ENCODE measurements at regions not wholly inside any gene's neighbourhood (a gene's known extent, or its start where the extent isn't known, plus 50 kb on each side); places are given as distances from the start of the nearest gene placed in this dataset.

GRCh38 chr12:13340149-13340548 lies 143.6 kb downstream of the EMP1 start:
- no peak overlapping the region for H3K4me2 ChIP-seq (ENCODE audit: low read depth, low read length)
- DNase-seq (ENCODE audit: low spot score): no peak
- POLR2A ChIA-PET: no interaction called here
- FAIRE-seq: no peak
- intact Hi-C loops (cut with micrococcal nuclease; ENCODE audit: unreplicated experiment) (no loop called here), in situ Hi-C loops (cut with HindIII; ENCODE audit: extremely low pct_ligation_motif_present, low pct_unique_long_range_greater_than_20kb) (no loop called here)
- H2AFZ ChIP-seq (ENCODE audit: low read length): no peak overlapping the region
- 0% methylated on average over 1 of the region's 1 CpG for WGBS (ENCODE audit: low lambda C conversion rate)
- no peaks in the 10 kb centered on the region for H4K20me1 ChIP-seq (ENCODE audit: insufficient read depth, low read length)
- CTCF ChIA-PET (ENCODE audit: low intra/inter-chr PET ratio, low total read pairs): no interaction called here
- no peaks in the 10 kb centered on the region for H3K9me3 ChIP-seq (ENCODE audit: low read length)
- no peaks in the 10 kb centered on the region for H3K79me2 ChIP-seq (ENCODE audit: insufficient read depth, low read length)
- ATAC-seq: no peak
- no TSS peak for BruUV-seq (replicated peaks)
- H3K4me3 ChIP-seq (replicated peaks in 1 of 3; ENCODE audit: insufficient read depth in 1 of 3, low read depth in 2 of 3, low read length in 3 of 3): no peak overlapping the region
- H3K4me1 ChIP-seq (ENCODE audit: insufficient read depth, low read length): no peaks in the 10 kb centered on the region
- no peak overlapping the region for H3K27ac ChIP-seq (ENCODE audit: extremely low read length, insufficient read depth, low read length)
- no peak overlapping the region for H3K9ac ChIP-seq (ENCODE audit: insufficient read depth, low read depth, low read length)
- H3K27me3 ChIP-seq (ENCODE audit: control insufficient read depth in 1 of 2, insufficient read depth in 2 of 2, low read length in 2 of 2): peaks cover 0 to 4% of the 10 kb centered on the region in 2 experiments; a peak in 1 of 5 replicates
- H3K36me3 ChIP-seq (replicated peaks in 1 of 2; ENCODE audit: control insufficient read depth in 1 of 2, insufficient read depth in 2 of 2, low read length in 2 of 2): no peaks in the 10 kb centered on the region
- TF ChIP-seq HNF1B (CRISPR knock-in tag; IDR thresholded peaks at IDR 0.05) (no peak), KDM4B (CRISPR knock-in tag; IDR thresholded peaks at IDR 0.05) (no peak), ZBTB8A (CRISPR knock-in tag; IDR thresholded peaks at IDR 0.05; ENCODE audit: borderline replicate concordance, low read depth) (no peak), CC2D1A (CRISPR knock-in tag; IDR thresholded peaks at IDR 0.05) (no peak), ZNF224 (CRISPR knock-in tag; IDR thresholded peaks at IDR 0.05) (no peak), U2AF1 (optimal IDR thresholded peaks at IDR 0.05; ENCODE audit: low read depth, low read length) (no peak), FOSL2 (CRISPR knock-in tag; IDR thresholded peaks at IDR 0.05) (no peak), ZNF569 (CRISPR knock-in tag; IDR thresholded peaks at IDR 0.05; ENCODE audit: borderline replicate concordance) (no peak), KMT2B (CRISPR knock-in tag; IDR thresholded peaks at IDR 0.05) (no peak), ZNF652 (CRISPR knock-in tag; IDR thresholded peaks at IDR 0.05; ENCODE audit: borderline replicate concordance, low read depth) (no peak), ZNF781 (CRISPR knock-in tag; IDR thresholded peaks at IDR 0.05; ENCODE audit: borderline replicate concordance, not compliant biosample characterization) (no peak), ZNF460 (CRISPR knock-in tag; IDR thresholded peaks at IDR 0.05; ENCODE audit: borderline replicate concordance) (no peak), ZBTB40 (IDR thresholded peaks at IDR 0.05) (no peak), ZBTB40 (CRISPR knock-in tag; IDR thresholded peaks at IDR 0.05) (no peak), NRL (CRISPR knock-in tag; IDR thresholded peaks at IDR 0.05; ENCODE audit: borderline replicate concordance) (no peak)

All from HepG2 (cell line).